Activated CD4-positive, alpha-beta memory T cell treated with anti-CD3 and anti-CD28 coated beads, Interleukin-2, amount 10 ng/mL, durations not matched to agents 7 days and 5 days (primary cell): ENCODE measurements at regions not wholly inside any gene's neighbourhood (a gene's known extent, or its start where the extent isn't known, plus 50 kb on each side); places are given as distances from the start of the nearest gene placed in this dataset.

Experiments
- CTCF ChIA-PET: fragments of 350-600 bp; sonication (Branson Sonifier 250); formaldehyde crosslinking; loops from one replicate; lab custom pipeline; 2021; ENCODE audit warnings: antibody characterized with exemption, inconsistent platforms; lab: Charles Lee
- POLR2A ChIA-PET: fragments of 350-600 bp; sonication (Branson Sonifier 250); formaldehyde crosslinking; loops from one replicate; lab custom pipeline; 2021; ENCODE audit warnings: antibody characterized with exemption; lab: Charles Lee
- DNase-seq: peaks from one replicate; pipeline ENCODE4 v3.0.0-alpha.2; 2020
- H3K27ac Mint-ChIP-seq: one replicate; pipeline ENCODE4 v1.8.0; 2021; ENCODE audit warnings: mild to moderate bottlenecking, mixed read lengths
- H3K27me3 Mint-ChIP-seq: one replicate; pipeline ENCODE4 v1.8.0; 2021; ENCODE audit warnings: mixed read lengths
- H3K36me3 Mint-ChIP-seq: one replicate; pipeline ENCODE4 v1.8.0; 2021; ENCODE audit warnings: low read depth, mixed read lengths
- H3K4me1 Mint-ChIP-seq: one replicate; pipeline ENCODE4 v1.8.0; 2021; ENCODE audit warnings: mixed read lengths
- H3K4me3 Mint-ChIP-seq: one replicate; pipeline ENCODE4 v1.8.0; 2021; ENCODE audit warnings: mild to moderate bottlenecking, mixed read lengths
- H3K9me3 Mint-ChIP-seq: one replicate; pipeline ENCODE4 v1.8.0; 2021; ENCODE audit warnings: mixed read lengths

DNA sequence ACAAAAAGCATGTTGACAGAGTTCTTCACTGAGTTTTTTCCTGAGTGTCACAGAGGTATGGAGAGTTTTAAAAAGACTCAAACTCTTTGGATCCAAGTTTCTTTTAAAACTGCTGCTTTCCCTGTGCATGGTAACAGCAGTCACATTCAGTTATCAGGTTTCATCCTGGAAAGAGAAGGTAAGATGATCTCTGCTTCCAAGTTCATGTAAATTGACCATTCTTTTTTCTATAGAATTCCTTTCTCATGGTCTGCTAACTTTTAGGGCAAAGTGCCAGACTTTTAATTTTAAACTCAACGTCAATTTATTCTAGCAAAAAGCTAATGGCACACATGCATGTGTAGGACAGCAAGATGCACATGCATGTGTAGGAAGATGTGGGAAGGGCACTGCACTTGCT, 52.5 kb upstream of the PRLR start:
- CTCF ChIA-PET, result no interaction called here
- no peak overlapping the region for H3K4me3 Mint-ChIP-seq

GRCh38 chr5:35281613-35282012, 51.3 kb upstream of the PRLR start:
- DNase-seq, result no peak
- peaks cover 6% of the 10 kb centered on the region for H3K27me3 Mint-ChIP-seq
- no peak overlapping the region for H3K4me3 Mint-ChIP-seq
- H3K4me1 Mint-ChIP-seq, result no peaks in the 10 kb centered on the region
- POLR2A ChIA-PET, result no interaction called here
- H3K9me3 Mint-ChIP-seq, result no peaks in the 10 kb centered on the region
- CTCF ChIA-PET, result no interaction called here
- no peaks in the 10 kb centered on the region for H3K36me3 Mint-ChIP-seq
- H3K27ac Mint-ChIP-seq, result no peak overlapping the region

More for the DNA sequence above, 52.5 kb upstream of the PRLR start:
- Mint-ChIP-seq H3K27me3 (peaks cover 4% of the 10 kb centered on the region), H3K36me3 (no peaks in the 10 kb centered on the region), H3K27ac (no peak overlapping the region), H3K9me3 (no peaks in the 10 kb centered on the region), H3K4me1 (no peaks in the 10 kb centered on the region)
- no peak for DNase-seq
- POLR2A ChIA-PET, result no interaction called here
